ENCODE measurements at regions not wholly inside any gene's neighbourhood (a gene's known extent, or its start where the extent isn't known, plus 50 kb on each side); places are given as distances from the start of the nearest gene placed in this dataset.
"Not testable (repeated sequence)": the region's sequence is repeated elsewhere in the genome, so short reads cannot be mapped to it uniquely, and the experiment has no call there.

- DNase-seq; in situ Hi-C loops (cut with HindIII; ENCODE audit: low pct_ligation_motif_present, low pct_unique_long_range_greater_than_20kb, low sequenced_read_pairs): not testable (repeated sequence)
Measured at GRCh38 chr1:146731981-146732680, 206.0 kb upstream of the NBPF12 start.

GRCh38 chr1:146729642-146730344 is 208.3 kb upstream of the NBPF12 start:
- DNase-seq; in situ Hi-C loops (cut with HindIII; ENCODE audit: low pct_ligation_motif_present, low pct_unique_long_range_greater_than_20kb, low sequenced_read_pairs): not testable (repeated sequence)

DNA sequence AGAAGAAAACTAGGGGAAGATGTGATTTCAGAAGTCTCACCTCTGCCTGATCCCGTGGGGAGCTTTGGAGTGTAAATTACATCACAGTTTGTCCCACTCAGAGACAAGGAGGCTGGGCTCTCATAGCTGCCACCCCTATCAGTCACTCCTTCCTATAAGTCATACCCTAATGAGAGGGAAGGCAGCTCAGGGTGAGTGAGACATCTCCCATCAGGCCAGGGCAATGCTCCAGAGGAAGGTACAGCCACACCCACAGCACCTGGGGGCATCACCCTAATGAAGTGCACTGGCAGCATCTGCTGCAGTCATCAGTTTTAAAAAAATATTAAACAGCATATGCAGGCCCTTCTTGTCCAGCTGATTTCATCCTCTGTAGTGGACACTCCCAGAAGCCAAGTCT is 223.1 kb upstream of the NBPF12 start:
- in situ Hi-C loops (cut with HindIII; ENCODE audit: low pct_ligation_motif_present, low pct_unique_long_range_greater_than_20kb, low sequenced_read_pairs) = not testable (repeated sequence)

DNA sequence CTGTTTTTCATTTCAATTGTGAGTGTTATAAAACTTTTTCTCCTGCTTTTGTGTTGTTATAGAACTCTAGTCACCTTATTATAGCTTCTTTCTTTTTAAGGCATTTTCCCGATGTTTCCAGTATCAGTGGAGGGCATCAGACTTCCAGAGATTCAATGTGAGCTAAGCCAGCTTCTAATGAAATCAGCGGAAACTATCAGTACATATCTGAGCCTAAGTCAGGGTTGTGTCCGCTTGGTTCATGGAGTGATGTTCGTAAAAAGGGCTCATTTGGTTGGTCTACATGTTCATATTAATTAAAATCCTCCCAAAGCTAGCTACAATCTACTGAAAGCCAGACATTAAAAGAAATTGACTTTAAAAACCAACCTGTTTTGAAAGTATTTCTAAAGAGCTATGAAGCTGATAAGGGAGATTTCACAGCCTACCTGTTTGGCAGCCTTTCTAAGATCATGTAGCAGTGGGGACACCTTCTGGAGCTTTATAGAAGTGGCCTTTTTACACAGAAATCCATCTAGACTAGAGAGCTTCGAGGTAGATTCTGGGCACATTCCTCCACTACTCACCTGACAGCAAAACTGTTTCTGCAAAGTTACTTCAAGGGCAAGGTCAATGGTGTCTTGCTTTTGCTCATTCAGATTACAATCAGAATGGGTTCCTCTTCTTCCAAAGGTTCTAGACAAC is 227.1 kb upstream of the NBPF12 start:
- in situ Hi-C loops (cut with HindIII; ENCODE audit: low pct_ligation_motif_present, low pct_unique_long_range_greater_than_20kb, low sequenced_read_pairs) = not testable (repeated sequence)
- DNase-seq = peak; percentile 26

More for the DNA sequence above, 223.1 kb upstream of the NBPF12 start:
- not testable (repeated sequence) for DNase-seq

DNA sequence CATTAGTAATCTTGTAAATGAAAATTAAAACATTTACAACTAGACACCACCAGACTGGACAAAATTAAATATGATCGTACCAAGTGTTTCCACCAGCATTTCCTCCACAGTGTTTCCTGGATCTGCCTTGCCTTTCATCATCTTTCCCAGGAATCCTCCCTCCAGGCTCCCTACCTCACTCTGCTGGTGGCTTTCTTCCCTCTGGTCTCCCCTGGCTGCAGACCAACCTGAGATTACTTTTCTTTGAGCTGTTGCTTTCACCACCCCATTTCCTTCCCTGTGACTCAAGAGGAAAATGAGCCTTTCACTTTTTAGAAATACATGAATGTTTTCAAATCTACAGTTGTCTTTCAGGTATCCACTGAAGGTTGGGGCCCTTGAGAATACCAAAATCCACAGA is 228.8 kb upstream of the NBPF12 start:
- in situ Hi-C loops (cut with HindIII; ENCODE audit: low pct_ligation_motif_present, low pct_unique_long_range_greater_than_20kb, low sequenced_read_pairs); DNase-seq: not testable (repeated sequence)

DNA sequence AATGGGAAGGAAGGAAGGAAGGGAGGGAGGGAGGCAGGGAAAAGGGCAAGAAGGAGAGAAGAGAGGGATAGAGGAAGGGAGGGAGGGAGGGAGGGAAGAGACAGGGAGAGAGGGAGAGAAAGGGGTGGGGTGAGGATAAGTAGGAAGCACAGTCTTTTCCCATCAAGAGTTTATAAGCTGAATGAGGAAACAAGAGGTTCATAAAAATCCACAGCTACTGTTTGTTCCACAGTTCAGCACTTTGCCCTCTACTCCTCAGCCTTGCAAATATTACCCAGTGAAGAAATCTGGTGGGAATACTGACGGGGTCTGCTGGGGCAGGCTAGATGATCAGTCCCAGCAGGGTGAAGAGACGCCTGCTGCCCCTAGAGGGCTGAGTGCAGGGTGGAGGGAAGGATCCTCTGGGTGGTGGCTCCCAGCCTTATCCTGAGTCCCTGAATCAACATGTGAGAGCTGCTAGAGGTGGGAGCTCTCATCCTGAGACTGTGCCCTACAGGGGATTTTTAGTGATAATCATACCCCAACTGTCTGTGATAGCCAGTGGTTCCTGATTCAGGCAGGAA is 233.9 kb upstream of the NBPF12 start:
- in situ Hi-C loops (cut with HindIII; ENCODE audit: low pct_ligation_motif_present, low pct_unique_long_range_greater_than_20kb, low sequenced_read_pairs) = not testable (repeated sequence)

GRCh38 chr1:146701320-146701719 is 236.8 kb upstream of the NBPF12 start:
- in situ Hi-C loops (cut with HindIII; ENCODE audit: low pct_ligation_motif_present, low pct_unique_long_range_greater_than_20kb, low sequenced_read_pairs); DNase-seq: not testable (repeated sequence)

More for the DNA sequence above, 233.9 kb upstream of the NBPF12 start:
- DNase-seq = not testable (repeated sequence)

- DNase-seq; in situ Hi-C loops (cut with HindIII; ENCODE audit: low pct_ligation_motif_present, low pct_unique_long_range_greater_than_20kb, low sequenced_read_pairs): not testable (repeated sequence)
Measured at GRCh38 chr1:146695388-146695787, 242.7 kb upstream of the NBPF12 start.

DNA sequence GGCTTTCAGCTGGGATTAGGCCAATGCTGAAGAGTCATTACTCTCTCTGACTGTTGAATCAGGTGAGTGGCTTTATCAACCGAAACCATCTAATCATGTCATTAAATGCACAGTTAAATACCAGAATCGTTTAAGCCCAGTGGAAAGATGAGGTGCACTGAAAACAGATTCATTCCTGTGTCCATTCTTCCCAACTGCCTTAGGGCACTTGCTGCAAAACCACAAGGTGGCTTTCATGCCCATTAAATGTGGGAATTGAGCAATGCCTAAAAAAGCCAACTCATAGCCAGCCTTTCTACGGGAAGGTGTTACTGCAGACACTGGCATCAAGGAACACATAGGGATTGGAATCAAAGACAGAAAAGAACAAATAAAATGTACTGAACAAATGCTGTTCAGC is 246.3 kb upstream of the NBPF12 start:
- DNase-seq; in situ Hi-C loops (cut with HindIII; ENCODE audit: low pct_ligation_motif_present, low pct_unique_long_range_greater_than_20kb, low sequenced_read_pairs): not testable (repeated sequence)

DNA sequence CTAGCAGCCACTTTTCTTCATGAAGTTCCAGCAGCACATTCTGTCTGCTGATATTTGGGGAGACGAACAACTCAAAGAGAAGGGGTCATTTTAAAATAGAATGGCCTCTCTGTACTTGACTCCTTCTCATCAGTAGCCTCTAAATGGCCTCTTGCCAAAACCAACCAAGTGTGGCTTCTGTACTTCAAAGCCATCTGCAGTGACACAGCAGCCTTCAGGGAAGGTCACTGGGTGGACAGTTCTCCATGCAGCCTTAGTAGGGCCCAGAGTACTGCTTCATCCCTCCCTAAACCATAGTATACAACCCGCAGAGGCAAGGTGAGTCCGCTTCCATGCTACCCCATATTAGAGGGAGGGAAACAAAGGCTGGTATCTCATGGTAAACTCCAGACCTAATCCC is 249.2 kb upstream of the NBPF12 start:
- DNase-seq = not testable (repeated sequence)

GRCh38 chr1:146686777-146687366 is 251.3 kb upstream of the NBPF12 start:
- in situ Hi-C loops (cut with HindIII; ENCODE audit: low pct_ligation_motif_present, low pct_unique_long_range_greater_than_20kb, low sequenced_read_pairs); DNase-seq: not testable (repeated sequence)

More for the DNA sequence above, 249.2 kb upstream of the NBPF12 start:
- in situ Hi-C loops (cut with HindIII; ENCODE audit: low pct_ligation_motif_present, low pct_unique_long_range_greater_than_20kb, low sequenced_read_pairs) = not testable (repeated sequence)

GRCh38 chr1:146683126-146683429 is 255.0 kb upstream of the NBPF12 start:
- in situ Hi-C loops (cut with HindIII; ENCODE audit: low pct_ligation_motif_present, low pct_unique_long_range_greater_than_20kb, low sequenced_read_pairs) = not testable (repeated sequence)

DNA sequence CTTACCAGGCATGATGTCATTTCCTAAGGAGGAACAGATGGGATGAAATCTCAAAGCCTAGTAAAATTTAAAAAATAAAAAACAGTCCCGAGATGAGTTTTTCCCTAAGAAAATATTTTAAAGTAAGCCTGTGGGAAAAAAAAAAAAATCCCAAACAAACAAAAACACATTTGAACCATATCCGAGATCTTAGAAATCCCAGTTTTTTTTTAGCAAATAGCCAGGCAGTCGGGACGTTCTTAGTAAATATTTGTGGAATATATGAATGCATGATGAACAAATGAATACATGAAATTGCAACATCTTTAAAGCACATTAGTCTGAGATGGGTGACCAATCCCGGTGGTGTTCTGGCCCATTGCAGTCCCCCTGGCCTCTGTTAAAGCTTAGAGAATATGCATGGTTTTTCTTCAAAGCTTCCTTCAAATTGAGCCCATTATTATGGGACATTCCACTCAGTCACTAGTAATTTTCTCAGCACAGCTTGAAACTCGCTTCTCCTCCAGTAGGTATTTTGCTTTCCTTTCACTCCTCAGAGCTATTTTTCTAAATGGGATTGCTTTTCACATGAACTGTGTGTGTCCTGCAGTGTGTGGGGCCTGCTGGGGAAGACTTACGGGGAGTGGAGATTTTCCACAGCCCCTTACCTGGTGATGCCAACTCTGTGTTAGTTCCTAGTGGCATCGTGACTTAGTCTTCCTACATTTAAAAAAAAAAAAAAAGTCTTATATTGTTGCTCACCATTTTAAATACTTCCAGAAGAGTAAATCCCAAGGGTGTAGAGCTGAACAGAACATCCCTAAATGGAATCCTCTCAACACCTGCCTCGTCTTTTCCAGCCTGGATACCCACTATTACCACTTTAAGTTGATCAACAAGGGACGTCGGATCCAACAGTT is 255.6 kb upstream of the NBPF12 start:
- in situ Hi-C loops (cut with HindIII; ENCODE audit: low pct_ligation_motif_present, low pct_unique_long_range_greater_than_20kb, low sequenced_read_pairs); DNase-seq: not testable (repeated sequence)

More at GRCh38 chr1:146683126-146683429, 255.0 kb upstream of the NBPF12 start:
- DNase-seq = not testable (repeated sequence)

DNA sequence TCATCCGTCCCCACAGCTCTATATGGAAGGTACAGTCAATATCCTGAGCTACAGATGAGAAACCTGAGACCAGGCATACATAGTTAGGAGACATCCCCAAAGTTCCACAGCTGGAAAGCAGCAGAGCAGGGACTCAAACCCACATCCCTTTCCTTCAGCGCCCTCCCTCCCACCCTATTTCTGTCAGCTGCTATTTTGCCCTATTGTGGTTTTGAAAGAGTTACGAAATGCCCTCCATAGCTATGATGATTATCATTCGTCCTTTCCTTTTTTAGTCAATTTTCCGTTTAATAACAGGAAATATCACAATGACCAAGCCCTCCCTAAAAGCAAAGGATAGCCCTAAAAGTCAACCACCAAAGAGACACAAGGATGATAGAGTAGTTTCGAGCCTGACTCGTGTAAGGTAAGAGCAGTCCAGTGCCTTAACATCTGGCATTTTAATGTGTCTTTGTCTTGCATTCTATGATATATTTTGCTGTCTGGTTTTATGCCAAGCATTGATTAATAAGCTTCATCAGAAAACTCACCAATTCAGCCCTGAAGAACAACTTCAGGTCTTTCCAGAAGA is 264.3 kb upstream of the NBPF12 start:
- in situ Hi-C loops (cut with HindIII; ENCODE audit: low pct_ligation_motif_present, low pct_unique_long_range_greater_than_20kb, low sequenced_read_pairs); DNase-seq: not testable (repeated sequence)

DNA sequence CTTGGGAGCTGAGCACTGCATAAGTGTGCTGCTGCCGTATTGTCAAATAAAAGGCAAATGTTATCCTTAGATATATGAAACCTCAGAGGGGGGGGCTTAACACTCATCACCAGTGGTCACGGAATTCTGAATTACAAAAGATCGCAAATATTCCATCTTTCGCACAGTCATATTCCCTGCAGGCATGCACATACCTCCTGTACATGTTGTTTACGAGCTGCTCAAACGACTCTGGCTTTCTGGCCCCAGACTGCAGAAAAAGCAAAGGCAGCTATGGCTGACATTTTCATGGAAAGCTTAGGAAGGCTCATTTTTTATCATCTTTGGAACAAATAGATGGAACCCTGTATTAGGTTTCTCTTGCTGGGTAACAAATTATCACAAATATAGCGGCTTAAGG is 265.5 kb upstream of the NBPF12 start:
- in situ Hi-C loops (cut with HindIII; ENCODE audit: low pct_ligation_motif_present, low pct_unique_long_range_greater_than_20kb, low sequenced_read_pairs); DNase-seq: not testable (repeated sequence)

GRCh38 chr1:146671588-146671987 is 266.5 kb upstream of the NBPF12 start:
- in situ Hi-C loops (cut with HindIII; ENCODE audit: low pct_ligation_motif_present, low pct_unique_long_range_greater_than_20kb, low sequenced_read_pairs); DNase-seq: not testable (repeated sequence)

- DNase-seq; in situ Hi-C loops (cut with HindIII; ENCODE audit: low pct_ligation_motif_present, low pct_unique_long_range_greater_than_20kb, low sequenced_read_pairs): not testable (repeated sequence)
Measured at GRCh38 chr1:146670832-146671566, 267.1 kb upstream of the NBPF12 start.

Data from ACHN (cell line).